ENCODE measurements at regions not wholly inside any gene's neighbourhood (a gene's known extent, or its start where the extent isn't known, plus 50 kb on each side); places are given as distances from the start of the nearest gene placed in this dataset.

- TF ChIP-seq, protein P1, sequence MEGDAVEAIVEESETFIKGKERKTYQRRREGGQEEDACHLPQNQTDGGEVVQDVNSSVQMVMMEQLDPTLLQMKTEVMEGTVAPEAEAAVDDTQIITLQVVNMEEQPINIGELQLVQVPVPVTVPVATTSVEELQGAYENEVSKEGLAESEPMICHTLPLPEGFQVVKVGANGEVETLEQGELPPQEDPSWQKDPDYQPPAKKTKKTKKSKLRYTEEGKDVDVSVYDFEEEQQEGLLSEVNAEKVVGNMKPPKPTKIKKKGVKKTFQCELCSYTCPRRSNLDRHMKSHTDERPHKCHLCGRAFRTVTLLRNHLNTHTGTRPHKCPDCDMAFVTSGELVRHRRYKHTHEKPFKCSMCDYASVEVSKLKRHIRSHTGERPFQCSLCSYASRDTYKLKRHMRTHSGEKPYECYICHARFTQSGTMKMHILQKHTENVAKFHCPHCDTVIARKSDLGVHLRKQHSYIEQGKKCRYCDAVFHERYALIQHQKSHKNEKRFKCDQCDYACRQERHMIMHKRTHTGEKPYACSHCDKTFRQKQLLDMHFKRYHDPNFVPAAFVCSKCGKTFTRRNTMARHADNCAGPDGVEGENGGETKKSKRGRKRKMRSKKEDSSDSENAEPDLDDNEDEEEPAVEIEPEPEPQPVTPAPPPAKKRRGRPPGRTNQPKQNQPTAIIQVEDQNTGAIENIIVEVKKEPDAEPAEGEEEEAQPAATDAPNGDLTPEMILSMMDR (IDR thresholded peaks at IDR 0.05): no peak
- no peak for TF ChIP-seq POLR2A (IDR thresholded peaks at IDR 0.05)
Measured at GRCh38 chr11:80943226-80943625, 1502.4 kb upstream of the TENM4 start.
